ENCODE measurements at regions not wholly inside any gene's neighbourhood (a gene's known extent, or its start where the extent isn't known, plus 50 kb on each side); places are given as distances from the start of the nearest gene placed in this dataset.

GRCh38 chr2:40554665-40555294 is 102.9 kb upstream of the SLC8A1 start:
- TF ChIP-seq EZH2phosphoT487 (IDR thresholded peaks at IDR 0.05; ENCODE audit: borderline replicate concordance, low read depth, low read length) (no peak), CTCF (conservative IDR thresholded peaks at IDR 0.05; ENCODE audit: low read length) (peak; percentile 98)
- peak; percentile 72 for DNase-seq (ENCODE audit: low spot score)
- Histone ChIP-seq H3K9me2 (ENCODE audit: insufficient read depth, low read length) (no peaks in the 10 kb centered on the region), H3K9me3 (ENCODE audit: low read length) (no peaks in the 10 kb centered on the region), H3K36me3 (ENCODE audit: insufficient read depth, low read length) (no peaks in the 10 kb centered on the region), H3K4me1 (ENCODE audit: insufficient read depth, low read length, poor library complexity, severe bottlenecking) (no peaks in the 10 kb centered on the region), H3K4me3 (ENCODE audit: low read depth, low read length, poor library complexity, severe bottlenecking) (no peak overlapping the region), H3K4me2 (ENCODE audit: low read length) (no peak overlapping the region), H3K79me2 (ENCODE audit: insufficient read depth, low read depth, low read length) (no peaks in the 10 kb centered on the region), H2AFZ (ENCODE audit: low read length) (peak overlapping the region; percentile 61; the same call in 1 of the 2 replicates), H4K20me1 (ENCODE audit: insufficient read depth, low read length) (no peaks in the 10 kb centered on the region), H3K27ac (ENCODE audit: low read depth, low read length, poor library complexity, severe bottlenecking) (no peak overlapping the region)
- intact Hi-C loops (cut with micrococcal nuclease; ENCODE audit: unreplicated experiment): loop anchor here (1.0 to 10.0 kb wide), 4 partner anchors 107 to 640 kb away; no protein-coding TSS in a partner anchor
- ChIA-PET CTCF (ENCODE audit: unreplicated experiment) (interaction anchor here (2.2 kb wide), 1 partner anchor 641 kb away, joined by 11 read pairs; no protein-coding TSS in a partner anchor), POLR2A (interaction anchor here (0.5 to 1.3 kb wide), 3 partner anchors 12 to 573 kb away, joined by 3 to 4 read pairs (median 4); no protein-coding TSS in a partner anchor)
- BruUV-seq (replicated peaks): no TSS peak

- Histone ChIP-seq H3K27ac (ENCODE audit: low read depth, low read length, poor library complexity, severe bottlenecking) (no peak overlapping the region), H3K9me2 (ENCODE audit: insufficient read depth, low read length) (no peaks in the 10 kb centered on the region), H3K36me3 (ENCODE audit: insufficient read depth, low read length) (no peaks in the 10 kb centered on the region), H3K79me2 (ENCODE audit: insufficient read depth, low read depth, low read length) (no peaks in the 10 kb centered on the region), H4K20me1 (ENCODE audit: insufficient read depth, low read length) (no peaks in the 10 kb centered on the region), H3K9me3 (ENCODE audit: low read length) (no peaks in the 10 kb centered on the region), H3K4me3 (ENCODE audit: low read depth, low read length, poor library complexity, severe bottlenecking) (no peak overlapping the region), H2AFZ (ENCODE audit: low read length) (0 out of 2 replicates have a peak overlapping the region, but pooled peaks have one; percentile 21), H3K4me2 (ENCODE audit: low read length) (no peak overlapping the region), H3K4me1 (ENCODE audit: insufficient read depth, low read length, poor library complexity, severe bottlenecking) (no peaks in the 10 kb centered on the region)
- TF ChIP-seq EZH2phosphoT487 (IDR thresholded peaks at IDR 0.05; ENCODE audit: borderline replicate concordance, low read depth, low read length) (no peak), CTCF (conservative IDR thresholded peaks at IDR 0.05; ENCODE audit: low read length) (no peak)
- no TSS peak for BruUV-seq (replicated peaks)
- ChIA-PET POLR2A (interaction anchor here (0.6 to 0.7 kb wide), 3 partner anchors 12 to 69 kb away, joined by 3 to 6 read pairs (median 4); no protein-coding TSS in a partner anchor), CTCF (ENCODE audit: unreplicated experiment) (interaction anchor here (2.2 kb wide), 1 partner anchor 642 kb away, joined by 11 read pairs; no protein-coding TSS in a partner anchor)
- DNase-seq (ENCODE audit: low spot score): no peak
- intact Hi-C loops (cut with micrococcal nuclease; ENCODE audit: unreplicated experiment): loop anchor here (10.0 kb wide), 1 partner anchor 341 kb away; no protein-coding TSS in a partner anchor
These were observed 104.4 kb upstream of the SLC8A1 start for GRCh38 chr2:40556293-40556692.

GRCh38 chr2:40556739-40557138 is 104.8 kb upstream of the SLC8A1 start:
- Histone ChIP-seq H3K4me1 (ENCODE audit: insufficient read depth, low read length, poor library complexity, severe bottlenecking) (no peaks in the 10 kb centered on the region), H3K4me2 (ENCODE audit: low read length) (no peak overlapping the region), H3K27ac (ENCODE audit: low read depth, low read length, poor library complexity, severe bottlenecking) (no peak overlapping the region), H3K79me2 (ENCODE audit: insufficient read depth, low read depth, low read length) (no peaks in the 10 kb centered on the region), H3K4me3 (ENCODE audit: low read depth, low read length, poor library complexity, severe bottlenecking) (no peak overlapping the region), H4K20me1 (ENCODE audit: insufficient read depth, low read length) (no peaks in the 10 kb centered on the region), H3K36me3 (ENCODE audit: insufficient read depth, low read length) (no peaks in the 10 kb centered on the region), H3K9me2 (ENCODE audit: insufficient read depth, low read length) (no peaks in the 10 kb centered on the region), H3K9me3 (ENCODE audit: low read length) (no peaks in the 10 kb centered on the region), H2AFZ (ENCODE audit: low read length) (no peak overlapping the region)
- ChIA-PET CTCF (ENCODE audit: unreplicated experiment) (no interaction called here), POLR2A (interaction anchor here (0.6 to 1.1 kb wide), 5 partner anchors 11 to 133 kb away, joined by 3 to 6 read pairs (median 4); no protein-coding TSS in a partner anchor)
- BruUV-seq (replicated peaks): no TSS peak
- intact Hi-C loops (cut with micrococcal nuclease; ENCODE audit: unreplicated experiment): loop anchor here (10.0 kb wide), 1 partner anchor 342 kb away; no protein-coding TSS in a partner anchor
- DNase-seq (ENCODE audit: low spot score): no peak
- no peak for TF ChIP-seq CTCF (conservative IDR thresholded peaks at IDR 0.05; ENCODE audit: low read length)
- no peak for TF ChIP-seq EZH2phosphoT487 (IDR thresholded peaks at IDR 0.05; ENCODE audit: borderline replicate concordance, low read depth, low read length)
